Urothelium cell line (cell line): ENCODE measurements at regions not wholly inside any gene's neighbourhood (a gene's known extent, or its start where the extent isn't known, plus 50 kb on each side); places are given as distances from the start of the nearest gene placed in this dataset.

ENCODE experiments used
- DNase-seq: peaks from one replicate; pipeline ENCODE4 v3.0.0; 2011; ENCODE audit warnings: low spot score, mixed read lengths
- FAIRE-seq: peaks from 2 replicates; lab custom pipeline; 2011; peaks lifted over from hg19 to GRCh38; lab: Jason Lieb, UNC

DNA sequence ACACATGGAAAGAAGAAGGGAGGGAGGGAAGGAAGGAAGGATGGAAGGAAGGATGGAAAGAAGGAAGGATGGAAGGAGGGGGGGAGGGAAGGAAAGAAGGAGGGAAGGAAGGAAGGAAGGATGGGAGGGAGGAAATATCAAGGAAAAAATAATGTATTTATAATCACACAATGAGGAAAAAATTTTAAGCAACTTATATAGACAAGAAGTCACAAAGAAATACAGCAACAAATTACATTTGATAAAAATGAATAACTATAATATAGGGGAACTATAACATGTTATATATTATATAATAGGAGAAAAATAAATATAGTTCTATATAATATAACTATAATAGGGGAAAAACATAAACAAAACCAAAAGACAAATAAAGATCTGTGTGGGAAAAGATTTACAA lies 441.8 kb downstream of the LRATD1 start:
- FAIRE-seq (no peak), DNase-seq (no peak)

DNA sequence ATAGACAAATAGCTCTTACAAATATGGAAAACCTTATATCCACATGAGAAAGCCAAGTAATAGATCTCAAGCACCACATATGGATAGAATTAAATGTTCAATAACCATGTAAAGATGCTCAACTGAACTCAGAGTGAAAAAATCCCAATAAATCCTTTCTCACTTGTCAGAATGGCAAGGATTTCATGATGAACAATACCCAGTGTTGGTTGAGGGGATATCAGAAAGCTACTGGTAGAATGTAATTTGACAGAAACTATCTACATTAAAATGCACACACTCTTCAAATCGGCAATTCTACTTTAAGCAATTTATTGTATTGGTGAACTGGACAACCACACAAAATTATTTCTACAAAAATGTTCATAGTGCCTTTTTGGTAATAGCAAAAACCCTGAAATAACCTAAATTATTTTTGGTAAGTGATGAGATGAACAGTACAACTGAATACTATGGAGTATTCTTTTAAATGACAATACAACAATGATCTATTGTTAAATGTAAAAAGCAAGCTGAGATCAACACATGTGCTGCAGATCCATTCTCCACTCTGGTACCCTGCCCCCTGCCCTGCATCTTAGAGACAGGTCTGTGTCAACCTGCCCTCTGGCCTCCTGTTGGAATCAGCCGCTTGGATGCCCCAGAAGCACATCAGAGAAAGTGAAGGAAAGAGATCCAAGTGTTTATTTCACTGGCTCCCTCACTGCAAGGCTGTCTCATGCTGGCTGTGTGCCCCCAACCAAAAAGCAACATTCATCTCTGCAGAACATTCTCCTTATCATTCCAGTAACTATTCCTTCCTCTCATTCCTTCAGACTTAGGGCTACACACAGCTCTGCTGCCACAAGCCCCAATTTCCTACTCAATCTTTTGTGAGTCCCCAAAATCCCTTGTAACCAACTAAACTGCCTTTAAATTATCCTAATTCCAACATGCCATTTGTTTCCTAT lies 442.5 kb downstream of the LRATD1 start:
- FAIRE-seq, result no peak

DNA sequence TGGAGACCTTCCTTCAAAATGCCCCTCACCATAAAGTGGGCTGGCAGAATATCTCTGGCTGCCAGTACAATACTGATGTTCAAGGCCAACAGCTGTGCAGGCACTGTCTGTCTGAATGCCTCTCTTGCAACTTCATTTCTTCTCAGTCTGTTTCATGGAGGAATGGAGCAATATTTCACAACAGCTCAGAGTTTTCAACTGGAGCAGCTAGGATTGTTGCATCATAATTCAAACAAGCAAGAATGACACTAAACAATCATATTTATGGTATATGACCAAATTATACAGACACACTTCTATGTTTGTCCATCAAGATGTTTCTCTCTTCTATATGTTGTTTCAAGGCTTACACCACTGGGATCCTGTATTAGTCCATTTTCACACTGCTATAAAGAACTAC lies 444.2 kb downstream of the LRATD1 start:
- FAIRE-seq (no peak), DNase-seq (no peak)

More for the DNA sequence above, 442.5 kb downstream of the LRATD1 start:
- DNase-seq, result no peak

DNA sequence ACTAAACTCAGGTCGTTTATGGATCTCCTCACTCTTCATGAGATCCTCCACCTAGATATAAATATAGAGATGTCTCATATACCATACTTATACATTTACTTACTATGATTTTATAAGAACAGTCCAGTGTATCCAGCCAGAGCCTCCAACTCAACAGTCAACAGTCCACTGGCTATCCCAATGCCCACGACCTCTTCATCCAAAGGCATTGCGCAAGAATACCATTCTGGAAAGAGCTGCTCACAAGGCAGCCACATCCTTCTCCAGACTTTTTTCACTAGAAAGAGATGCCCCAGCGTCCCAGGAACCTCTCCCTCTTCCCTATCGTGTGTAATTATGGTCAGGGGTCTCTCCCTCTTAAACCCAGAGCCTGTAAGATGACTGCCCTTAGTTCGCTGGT lies 448.8 kb downstream of the LRATD1 start:
- FAIRE-seq, result no peak

DNA sequence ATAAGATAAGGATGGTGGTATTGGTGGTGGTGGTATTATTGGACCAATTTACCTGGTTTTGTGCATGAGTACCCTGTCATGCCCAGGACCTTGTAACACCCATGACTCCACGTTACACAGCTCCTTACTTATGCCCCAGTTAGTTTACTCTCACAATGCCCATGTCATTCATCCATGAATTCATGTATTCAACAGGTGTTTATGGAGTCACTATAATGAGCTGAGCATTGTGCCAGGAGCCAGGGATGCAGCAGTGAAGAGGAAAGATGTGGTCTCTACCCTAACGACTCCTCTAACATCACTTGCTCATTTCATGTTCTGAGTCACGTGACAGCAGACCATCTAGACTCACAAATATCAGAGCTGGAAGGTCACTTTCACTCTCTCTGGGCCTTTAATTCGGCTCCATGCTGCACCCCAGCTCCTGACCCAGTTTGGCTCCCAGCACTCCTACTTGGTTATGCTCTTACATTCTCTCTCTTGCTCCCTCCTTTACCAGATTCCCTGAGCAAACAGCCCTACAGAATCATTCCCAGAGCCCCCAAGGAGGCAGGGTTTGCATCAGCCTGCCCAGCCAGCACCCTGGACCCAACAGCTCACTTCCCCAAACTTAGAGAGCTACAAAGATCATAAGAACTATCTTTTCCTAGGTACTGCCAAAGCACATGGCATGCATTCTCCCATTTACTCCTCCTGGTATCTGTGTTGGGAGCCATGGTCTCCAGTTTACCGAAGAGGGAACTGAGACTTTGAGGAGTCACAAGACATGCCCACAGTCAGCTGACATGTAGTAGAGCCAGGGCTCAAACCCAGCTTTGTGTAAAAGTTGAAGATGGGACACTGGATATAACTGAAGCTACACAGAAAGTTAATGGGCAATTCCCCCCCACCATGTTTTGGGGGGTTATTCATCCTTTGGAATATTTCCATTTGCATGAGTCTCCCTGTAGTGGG lies 449.9 kb downstream of the LRATD1 start:
- no peak for FAIRE-seq
- no peak for DNase-seq

More for the DNA sequence above, 448.8 kb downstream of the LRATD1 start:
- no peak for DNase-seq

DNA sequence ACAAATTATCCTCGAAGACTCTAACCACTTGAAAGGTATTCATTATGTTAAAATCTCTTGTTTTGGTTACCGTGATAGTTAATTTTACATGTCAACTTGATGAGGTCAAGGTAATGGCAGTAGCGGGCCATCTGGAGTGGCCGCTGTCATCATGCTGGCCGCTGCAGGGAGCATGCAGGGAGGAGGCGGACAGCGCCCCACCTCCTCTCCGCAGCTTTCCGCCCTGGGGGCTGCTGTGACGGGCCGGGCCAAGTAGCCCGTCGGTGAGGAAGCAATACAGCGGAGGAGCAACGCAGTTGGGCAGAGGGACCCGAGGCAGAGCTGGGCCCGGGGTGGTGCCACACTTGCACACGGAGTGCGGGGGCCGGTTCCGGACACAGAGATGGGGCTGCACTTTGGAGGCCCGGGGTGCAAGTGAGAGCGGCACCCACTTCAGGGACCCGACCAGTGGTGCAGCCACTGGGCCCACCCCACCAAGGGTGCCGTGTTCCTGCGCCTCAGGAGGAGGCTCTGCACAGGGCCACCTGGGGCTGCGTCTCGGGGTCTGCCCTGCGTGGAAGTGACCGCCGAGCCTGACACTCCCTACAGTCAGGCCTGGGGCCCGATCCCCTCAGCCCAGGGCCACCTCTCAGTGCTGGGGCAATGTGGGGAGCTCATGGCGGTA lies 452.4 kb downstream of the LRATD1 start:
- FAIRE-seq, result no peak
- no peak for DNase-seq

DNA sequence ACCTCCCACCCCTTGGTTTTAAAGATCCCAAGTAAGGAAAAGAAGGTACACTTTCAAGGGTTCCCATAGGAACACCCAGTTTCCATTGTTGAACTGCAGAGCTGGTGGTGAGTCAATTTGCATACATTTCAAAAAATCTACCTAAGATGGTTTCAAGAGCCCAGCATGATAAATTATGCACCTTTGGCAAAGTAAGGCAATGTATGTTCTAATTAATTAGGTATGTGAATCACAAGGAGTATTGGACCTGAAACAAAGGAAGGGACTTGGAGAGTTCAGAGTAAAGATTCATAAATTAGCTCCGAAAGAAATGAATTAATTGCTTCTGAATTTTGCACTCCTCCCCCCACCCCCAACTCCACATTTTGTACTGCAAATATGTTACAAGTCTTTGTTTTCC lies 459.7 kb downstream of the LRATD1 start:
- FAIRE-seq (no peak), DNase-seq (no peak)

DNA sequence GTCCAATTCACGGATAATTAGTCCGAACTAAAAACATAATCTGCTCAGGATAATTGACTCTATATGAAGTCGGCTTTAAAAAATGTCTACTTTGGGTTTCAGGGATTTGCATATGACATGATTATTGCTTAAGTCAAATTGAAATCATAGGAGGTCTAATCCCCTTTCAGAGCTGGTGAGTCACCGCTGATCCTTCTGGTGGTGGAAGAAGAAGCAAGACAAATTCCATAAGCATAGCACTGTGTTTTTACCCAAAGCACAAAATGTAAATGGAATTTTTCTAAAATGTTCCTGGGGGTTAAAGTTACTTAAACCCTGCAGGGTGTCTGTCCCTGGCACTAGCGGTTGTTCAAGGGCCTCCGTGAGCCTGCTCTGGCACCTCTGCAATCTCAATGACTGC lies 460.2 kb downstream of the LRATD1 start:
- DNase-seq (no peak), FAIRE-seq (no peak)

DNA sequence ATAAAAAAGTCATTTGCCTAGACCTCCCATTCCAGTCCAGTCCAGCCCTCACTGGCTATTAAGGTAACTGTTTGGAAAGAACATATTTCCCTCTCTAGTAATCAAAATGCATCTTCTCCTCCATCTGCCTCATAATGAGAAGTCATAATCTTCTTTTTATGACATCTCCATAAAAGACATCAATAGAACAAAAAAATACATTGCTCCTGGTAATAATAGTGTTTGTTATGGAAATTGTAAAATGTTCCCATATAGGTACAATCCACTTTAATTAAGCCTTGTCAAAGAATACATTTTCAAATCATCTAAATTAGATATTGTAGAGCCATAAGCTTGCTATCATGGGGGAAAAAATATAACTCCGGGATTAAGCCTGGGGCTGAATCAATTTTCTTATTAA lies 461.6 kb downstream of the LRATD1 start:
- FAIRE-seq, result no peak
- DNase-seq, result no peak

DNA sequence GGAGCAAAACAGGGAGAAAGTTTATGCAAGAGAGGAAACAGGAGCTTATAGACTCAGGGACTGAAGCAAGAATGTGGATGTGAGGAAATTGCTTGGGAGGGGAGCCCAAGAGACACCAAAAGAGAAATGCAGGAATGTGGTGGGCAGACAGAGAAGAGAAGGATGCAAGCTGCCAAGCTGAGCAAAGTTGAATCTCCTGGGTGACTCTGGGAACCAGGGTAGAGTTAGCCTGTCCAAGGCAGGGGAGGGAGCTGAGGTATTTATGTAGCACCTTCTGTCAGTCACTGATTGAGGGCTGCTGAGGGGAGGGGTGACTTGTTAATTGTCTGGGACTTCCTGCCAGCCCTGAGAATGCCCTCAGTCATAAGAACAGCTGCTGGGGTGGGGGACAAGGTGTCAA lies 464.3 kb downstream of the NBAS start:
- FAIRE-seq (no peak), DNase-seq (no peak)

DNA sequence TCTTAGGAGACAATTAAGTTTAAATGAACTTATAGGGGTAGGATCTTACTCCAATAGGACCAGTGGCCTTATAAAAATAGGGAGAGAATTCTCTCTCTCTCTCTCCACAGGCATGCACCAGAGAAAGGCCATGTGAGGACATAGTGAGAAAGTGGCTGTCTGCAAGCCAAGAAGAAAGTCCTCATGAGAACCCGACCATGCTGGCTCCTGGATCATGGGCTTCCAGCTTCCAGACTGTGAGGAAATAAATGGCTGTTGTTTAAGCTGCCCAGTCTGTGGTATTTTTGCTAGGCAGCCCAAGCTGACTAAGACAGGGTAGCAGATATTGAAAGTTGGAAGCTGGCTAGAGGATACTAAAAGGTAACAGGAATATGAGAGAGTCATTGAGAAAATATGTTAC lies 454.0 kb downstream of the NBAS start:
- FAIRE-seq, result no peak
- DNase-seq, result no peak

DNA sequence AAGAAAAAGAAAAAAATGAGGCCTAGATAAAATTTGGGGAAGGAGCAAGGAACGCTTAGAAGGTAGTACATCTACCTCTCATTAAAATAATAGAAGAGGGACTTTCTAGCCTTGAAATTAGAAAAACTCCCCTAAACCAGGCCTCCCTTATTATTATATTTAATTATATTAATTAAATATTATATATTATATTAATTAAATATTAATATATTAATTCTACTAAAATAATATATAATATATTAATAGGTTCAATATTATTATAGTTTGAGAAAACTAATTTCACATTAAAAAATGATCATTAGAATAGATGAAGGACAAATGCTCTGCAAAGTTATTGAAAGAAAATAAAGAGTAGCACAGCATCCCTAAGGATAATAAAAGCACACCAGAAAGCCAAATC lies 449.4 kb downstream of the NBAS start:
- FAIRE-seq, result no peak

DNA sequence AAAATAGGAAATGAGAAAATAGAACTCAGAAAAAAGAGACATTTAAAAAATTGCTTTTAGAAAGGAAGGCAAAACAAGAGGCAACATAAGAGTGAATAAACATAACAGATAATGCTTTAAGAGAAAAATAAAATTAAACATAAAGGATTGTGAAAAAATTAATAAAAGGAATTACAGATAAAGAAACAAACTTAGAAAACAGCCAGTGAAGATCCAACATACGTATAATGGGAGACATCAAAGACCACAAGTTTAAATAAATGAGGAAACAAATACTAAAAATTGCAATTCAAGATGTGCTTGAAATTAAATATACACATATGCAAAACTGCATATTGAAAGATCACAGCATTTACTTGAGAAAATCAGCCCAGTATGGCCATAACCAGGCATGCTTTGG lies 448.9 kb downstream of the NBAS start:
- no peak for FAIRE-seq
- no peak for DNase-seq

More for the DNA sequence above, 449.4 kb downstream of the NBAS start:
- no peak for DNase-seq

DNA sequence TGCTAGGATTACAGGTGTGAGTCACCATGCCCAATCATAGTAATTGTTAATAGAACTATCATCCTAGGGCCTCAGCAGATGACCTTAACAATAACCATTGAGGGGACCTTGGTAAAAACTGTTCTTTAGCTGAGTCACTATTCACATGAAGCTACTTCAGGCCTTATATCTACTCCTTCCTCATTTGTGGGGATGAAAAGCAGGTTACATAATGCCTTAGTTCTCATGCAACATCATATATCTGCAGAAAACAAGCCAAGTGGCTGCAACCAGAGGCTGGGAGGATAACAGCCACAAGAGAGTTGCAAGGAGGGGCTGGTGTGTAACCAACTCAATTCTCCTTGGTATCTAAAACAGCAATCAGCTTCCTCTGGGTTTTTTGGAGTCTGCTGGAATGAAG lies 445.4 kb downstream of the NBAS start:
- no peak for DNase-seq
- no peak for FAIRE-seq

DNA sequence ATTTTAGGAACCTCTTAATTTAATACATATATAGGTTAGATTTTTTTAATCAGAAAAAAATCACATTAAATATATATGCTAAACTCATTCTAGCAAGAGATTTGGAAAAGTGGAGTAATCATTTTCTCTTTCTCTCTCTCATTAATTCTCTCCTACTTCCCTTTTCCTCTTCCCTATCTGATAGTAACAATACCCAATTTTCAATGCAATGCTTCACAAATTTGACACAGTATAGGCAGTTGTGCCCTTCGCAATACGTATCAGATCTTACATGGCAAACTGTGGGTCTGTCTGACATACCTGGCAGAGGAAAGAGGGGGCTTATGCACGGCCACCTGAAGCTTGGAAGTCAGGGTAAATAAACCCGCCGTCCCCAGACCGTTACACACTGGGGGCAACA lies 444.3 kb downstream of the NBAS start:
- no peak for FAIRE-seq
- no peak for DNase-seq
